ENCODE measurements at regions not wholly inside any gene's neighbourhood (a gene's known extent, or its start where the extent isn't known, plus 50 kb on each side); places are given as distances from the start of the nearest gene placed in this dataset.
"Not testable (repeated sequence)": the region's sequence is repeated elsewhere in the genome, so short reads cannot be mapped to it uniquely, and the experiment has no call there.

GRCh38 chr12:58678753-58679152 lies 241.6 kb downstream of the LRIG3 start:
- Histone ChIP-seq H3K27ac (no peak overlapping the region), H3K9me3 (peaks cover 16% of the 10 kb centered on the region), H3K36me3 (no peaks in the 10 kb centered on the region), H3K4me3 (no peak overlapping the region), H3K4me1 (no peaks in the 10 kb centered on the region), H3K27me3 (ENCODE audit: low read depth) (no peaks in the 10 kb centered on the region)
- ATAC-seq (no peak), DNase-seq (no peak)
- TF ChIP-seq, protein P1, sequence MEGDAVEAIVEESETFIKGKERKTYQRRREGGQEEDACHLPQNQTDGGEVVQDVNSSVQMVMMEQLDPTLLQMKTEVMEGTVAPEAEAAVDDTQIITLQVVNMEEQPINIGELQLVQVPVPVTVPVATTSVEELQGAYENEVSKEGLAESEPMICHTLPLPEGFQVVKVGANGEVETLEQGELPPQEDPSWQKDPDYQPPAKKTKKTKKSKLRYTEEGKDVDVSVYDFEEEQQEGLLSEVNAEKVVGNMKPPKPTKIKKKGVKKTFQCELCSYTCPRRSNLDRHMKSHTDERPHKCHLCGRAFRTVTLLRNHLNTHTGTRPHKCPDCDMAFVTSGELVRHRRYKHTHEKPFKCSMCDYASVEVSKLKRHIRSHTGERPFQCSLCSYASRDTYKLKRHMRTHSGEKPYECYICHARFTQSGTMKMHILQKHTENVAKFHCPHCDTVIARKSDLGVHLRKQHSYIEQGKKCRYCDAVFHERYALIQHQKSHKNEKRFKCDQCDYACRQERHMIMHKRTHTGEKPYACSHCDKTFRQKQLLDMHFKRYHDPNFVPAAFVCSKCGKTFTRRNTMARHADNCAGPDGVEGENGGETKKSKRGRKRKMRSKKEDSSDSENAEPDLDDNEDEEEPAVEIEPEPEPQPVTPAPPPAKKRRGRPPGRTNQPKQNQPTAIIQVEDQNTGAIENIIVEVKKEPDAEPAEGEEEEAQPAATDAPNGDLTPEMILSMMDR (IDR thresholded peaks at IDR 0.05), result no peak
- intact Hi-C loops (cut with DNase I), result no loop called here

DNA sequence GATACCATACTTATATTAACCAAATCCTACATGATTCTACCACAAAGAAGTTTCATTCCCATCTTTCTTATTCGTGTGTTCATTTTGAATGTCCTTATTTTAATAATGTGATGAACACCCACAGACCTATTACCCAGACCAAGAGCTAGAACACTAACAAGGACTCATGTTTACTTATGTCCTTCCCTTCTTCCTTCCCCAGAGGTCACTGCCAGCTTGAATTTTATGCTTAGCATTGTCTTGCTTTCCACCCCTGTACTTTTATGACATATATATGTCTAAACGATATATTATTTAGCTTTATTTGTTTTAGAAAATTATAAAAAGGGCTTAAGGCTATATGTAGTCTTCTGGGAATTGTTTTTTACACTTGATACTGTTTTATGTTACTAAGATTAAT lies 238.6 kb downstream of the LRIG3 start:
- no peak overlapping the region for H3K4me3 ChIP-seq
- peaks cover 16% of the 10 kb centered on the region for H3K9me3 ChIP-seq
- no peaks in the 10 kb centered on the region for H3K27me3 ChIP-seq (ENCODE audit: low read depth)
- no peaks in the 10 kb centered on the region for H3K4me1 ChIP-seq
- TF ChIP-seq, protein P1 (IDR thresholded peaks at IDR 0.05), result no peak
- ATAC-seq (no peak), DNase-seq (no peak)
- intact Hi-C loops (cut with DNase I), result no loop called here
- no peak overlapping the region for H3K27ac ChIP-seq
- no peaks in the 10 kb centered on the region for H3K36me3 ChIP-seq

DNA sequence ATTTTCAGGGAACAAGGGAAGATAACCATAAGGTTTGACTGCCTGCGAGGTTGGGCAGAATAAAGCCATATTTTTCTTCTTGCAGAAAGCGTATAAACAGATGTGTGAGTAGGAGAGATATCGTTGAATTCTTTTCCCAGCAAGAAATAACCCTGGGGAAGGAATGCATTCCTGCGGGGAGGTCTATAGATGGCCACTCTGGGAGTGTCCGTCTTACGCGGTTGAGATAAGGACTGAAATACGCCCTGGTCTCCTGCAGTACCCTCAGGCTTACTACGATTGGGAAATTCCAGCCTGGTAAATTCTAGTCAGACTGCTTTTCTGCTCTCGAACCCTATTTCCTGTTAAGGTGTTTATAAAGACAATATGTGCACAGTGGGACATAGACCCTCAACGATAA lies 225.0 kb downstream of the LRIG3 start:
- intact Hi-C loops (cut with DNase I), result no loop called here
- DNase-seq (no peak), ATAC-seq (no peak)
- Histone ChIP-seq H3K4me3 (no peak overlapping the region), H3K4me1 (no peaks in the 10 kb centered on the region), H3K27ac (no peak overlapping the region), H3K36me3 (no peaks in the 10 kb centered on the region), H3K27me3 (ENCODE audit: low read depth) (no peaks in the 10 kb centered on the region), H3K9me3 (peaks cover 9% of the 10 kb centered on the region)
- TF ChIP-seq, protein P1 (IDR thresholded peaks at IDR 0.05), result no peak

- ATAC-seq (no peak), DNase-seq (no peak)
- TF ChIP-seq, protein P1 (IDR thresholded peaks at IDR 0.05), result no peak
- H3K27me3 ChIP-seq (ENCODE audit: low read depth), result no peaks in the 10 kb centered on the region
- intact Hi-C loops (cut with DNase I), result no loop called here
- H3K4me3 ChIP-seq, result no peak overlapping the region
- H3K27ac ChIP-seq, result no peak overlapping the region
- no peaks in the 10 kb centered on the region for H3K4me1 ChIP-seq
- H3K9me3 ChIP-seq, result peaks cover under 1% of the 10 kb centered on the region
- H3K36me3 ChIP-seq, result no peaks in the 10 kb centered on the region
These were observed 218.8 kb downstream of the LRIG3 start for GRCh38 chr12:58701536-58701935.

DNA sequence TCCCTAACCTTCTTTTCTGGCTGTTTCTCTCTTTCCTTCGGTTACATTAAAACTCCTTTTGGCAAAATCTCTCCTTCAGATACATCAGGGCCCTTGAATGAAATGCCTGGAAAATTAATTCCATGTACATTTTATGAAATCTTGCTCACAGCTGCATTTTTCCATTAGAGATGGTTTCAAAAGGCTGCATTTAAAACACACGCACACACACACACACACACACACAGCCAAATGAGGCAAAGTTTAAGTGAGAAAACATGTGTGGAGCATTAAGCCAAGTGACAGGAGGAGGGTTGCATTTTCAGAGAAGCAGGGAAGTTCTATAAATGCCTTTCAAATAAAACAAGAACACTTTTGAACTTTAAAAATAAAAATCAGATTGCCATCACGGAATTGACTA lies 216.4 kb downstream of the LRIG3 start:
- intact Hi-C loops (cut with DNase I), result no loop called here

DNA sequence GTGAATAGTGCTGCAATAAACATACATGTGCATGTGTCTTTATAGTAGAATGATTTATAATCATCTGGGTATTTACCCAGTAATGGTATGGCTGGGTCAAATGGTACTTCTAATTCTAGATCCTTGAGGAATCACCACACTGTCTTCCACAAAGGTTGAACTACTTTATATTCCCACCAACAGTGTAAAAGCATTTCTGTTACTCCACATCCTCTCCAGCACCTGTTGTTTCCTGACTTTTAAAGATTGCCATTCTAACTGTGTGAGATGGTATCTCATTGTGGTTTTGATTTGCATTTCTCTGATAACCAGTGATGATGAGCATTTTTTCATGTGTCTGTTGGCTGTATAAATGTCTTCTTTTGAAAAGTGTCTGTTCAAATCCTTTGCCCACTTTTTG lies 215.5 kb downstream of the LRIG3 start:
- H3K36me3 ChIP-seq; H3K4me1 ChIP-seq; DNase-seq; intact Hi-C loops (cut with DNase I); H3K27me3 ChIP-seq (ENCODE audit: low read depth); H3K4me3 ChIP-seq; H3K9me3 ChIP-seq; H3K27ac ChIP-seq; ATAC-seq: not testable (repeated sequence)

More for the DNA sequence above, 216.4 kb downstream of the LRIG3 start:
- Histone ChIP-seq H3K27me3 (ENCODE audit: low read depth) (no peaks in the 10 kb centered on the region), H3K36me3 (no peaks in the 10 kb centered on the region), H3K4me3 (no peak overlapping the region), H3K9me3 (no peaks in the 10 kb centered on the region), H3K4me1 (no peaks in the 10 kb centered on the region), H3K27ac (no peak overlapping the region)
- no peak for DNase-seq
- ATAC-seq, result no peak
- TF ChIP-seq, protein P1 (IDR thresholded peaks at IDR 0.05), result no peak
